Astrocyte of the hippocampus (primary cell): ENCODE measurements at regions not wholly inside any gene's neighbourhood (a gene's known extent, or its start where the extent isn't known, plus 50 kb on each side); places are given as distances from the start of the nearest gene placed in this dataset.

Experiments
- DNase-seq: peaks from one replicate; pipeline ENCODE4 v3.0.0; 2011; ENCODE audit warnings: low read depth, low spot score

DNA sequence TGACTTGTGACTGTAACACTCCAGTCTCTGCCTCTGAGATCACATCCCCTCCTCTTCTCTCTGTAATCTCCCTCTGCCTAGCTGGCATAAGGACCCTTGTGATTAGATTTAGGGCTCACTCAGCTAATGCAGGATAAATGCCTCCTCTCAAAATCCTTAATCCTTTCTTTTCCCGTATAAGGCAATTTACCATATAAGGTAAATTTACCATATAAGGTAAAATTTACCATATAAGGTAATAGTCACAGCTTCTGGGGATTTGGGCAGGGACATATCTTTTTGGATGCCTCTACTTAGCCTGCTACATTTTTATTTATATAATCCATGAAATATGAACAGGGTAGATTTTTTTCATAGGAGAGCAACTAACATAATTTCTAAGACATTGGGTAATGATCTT, 318.0 kb upstream of the PUM3 start:
- DNase-seq, result no peak

DNA sequence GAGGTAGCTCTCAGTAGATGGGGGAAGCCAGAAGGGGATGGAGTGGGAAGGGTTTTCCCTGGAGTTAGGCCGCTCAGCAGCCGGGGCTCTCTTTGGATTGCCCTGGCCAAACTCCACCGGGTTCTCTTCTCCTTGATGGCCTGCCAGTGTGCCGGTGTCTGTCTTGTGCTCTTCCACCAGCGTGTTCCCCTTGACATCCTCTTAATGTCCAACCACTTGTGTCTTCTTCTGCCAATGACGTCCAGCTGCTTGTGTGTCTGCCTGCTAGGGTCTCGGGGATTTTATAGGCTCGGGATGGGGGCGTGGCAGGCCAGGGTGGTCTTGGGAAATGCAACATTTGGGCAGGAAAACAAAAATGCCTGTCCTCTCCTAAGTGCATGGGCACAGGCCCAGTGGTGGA, 313.1 kb upstream of the PUM3 start:
- DNase-seq, result no peak

DNA sequence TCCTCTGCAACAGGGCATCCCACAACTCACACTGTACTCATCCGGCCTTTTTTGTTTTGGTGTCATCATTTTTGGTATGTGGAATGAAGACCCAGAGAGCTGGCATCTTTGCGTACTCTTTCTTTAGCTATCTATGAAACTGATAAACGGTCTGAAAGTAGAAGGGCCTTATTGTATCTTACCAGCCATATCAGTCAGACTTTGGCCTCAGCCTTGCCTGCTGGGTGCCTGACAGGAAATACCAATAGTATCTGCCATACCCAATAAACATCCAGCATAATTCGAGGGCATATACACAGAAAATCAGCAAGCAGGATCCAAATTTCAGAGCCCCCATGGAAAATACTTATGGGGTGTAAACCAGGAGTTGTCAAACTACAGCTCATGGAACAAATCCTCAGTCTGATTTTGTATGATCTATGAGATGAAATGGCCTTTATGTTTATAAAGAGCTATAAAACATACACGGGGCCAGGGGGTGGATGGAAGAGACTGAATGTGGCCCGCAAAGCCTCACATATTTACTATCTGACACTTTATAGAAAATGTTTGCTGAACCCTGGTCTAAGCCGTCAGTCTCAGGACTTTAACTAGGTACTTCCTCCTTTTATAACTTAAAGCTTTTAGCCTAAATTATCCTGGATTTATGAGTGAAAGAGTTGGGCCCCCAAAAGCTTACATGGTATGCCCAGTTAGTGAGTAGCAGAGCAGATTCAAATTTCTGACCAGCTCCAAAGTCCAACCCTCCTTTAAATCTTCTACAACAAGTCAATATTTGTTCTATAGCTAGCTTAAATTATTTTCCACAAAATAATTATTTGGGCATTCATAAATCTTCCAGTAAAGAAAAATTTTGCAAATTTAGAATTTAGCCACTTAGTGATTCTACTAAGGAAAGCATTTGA, 308.0 kb upstream of the PUM3 start:
- DNase-seq, result no peak

DNA sequence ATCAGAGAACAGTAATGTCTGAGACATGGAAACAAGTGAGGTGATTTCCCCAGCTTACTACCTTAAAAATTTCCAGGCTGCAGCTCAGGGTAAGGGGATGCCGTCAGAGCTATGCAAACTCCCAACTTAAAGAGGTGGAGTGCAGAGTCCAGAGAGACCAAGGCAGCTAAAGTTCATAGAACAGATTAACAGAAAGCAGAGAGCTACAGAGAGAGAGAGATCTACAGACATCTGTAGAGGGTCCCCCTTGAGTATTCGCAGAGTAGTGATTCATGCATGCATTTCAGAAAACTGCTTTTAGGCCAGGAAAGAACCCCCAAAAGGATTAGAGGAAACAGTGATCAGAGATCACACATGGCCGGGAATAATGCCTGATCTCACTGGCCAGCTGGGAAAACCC, 306.2 kb upstream of the PUM3 start:
- no peak for DNase-seq

DNA sequence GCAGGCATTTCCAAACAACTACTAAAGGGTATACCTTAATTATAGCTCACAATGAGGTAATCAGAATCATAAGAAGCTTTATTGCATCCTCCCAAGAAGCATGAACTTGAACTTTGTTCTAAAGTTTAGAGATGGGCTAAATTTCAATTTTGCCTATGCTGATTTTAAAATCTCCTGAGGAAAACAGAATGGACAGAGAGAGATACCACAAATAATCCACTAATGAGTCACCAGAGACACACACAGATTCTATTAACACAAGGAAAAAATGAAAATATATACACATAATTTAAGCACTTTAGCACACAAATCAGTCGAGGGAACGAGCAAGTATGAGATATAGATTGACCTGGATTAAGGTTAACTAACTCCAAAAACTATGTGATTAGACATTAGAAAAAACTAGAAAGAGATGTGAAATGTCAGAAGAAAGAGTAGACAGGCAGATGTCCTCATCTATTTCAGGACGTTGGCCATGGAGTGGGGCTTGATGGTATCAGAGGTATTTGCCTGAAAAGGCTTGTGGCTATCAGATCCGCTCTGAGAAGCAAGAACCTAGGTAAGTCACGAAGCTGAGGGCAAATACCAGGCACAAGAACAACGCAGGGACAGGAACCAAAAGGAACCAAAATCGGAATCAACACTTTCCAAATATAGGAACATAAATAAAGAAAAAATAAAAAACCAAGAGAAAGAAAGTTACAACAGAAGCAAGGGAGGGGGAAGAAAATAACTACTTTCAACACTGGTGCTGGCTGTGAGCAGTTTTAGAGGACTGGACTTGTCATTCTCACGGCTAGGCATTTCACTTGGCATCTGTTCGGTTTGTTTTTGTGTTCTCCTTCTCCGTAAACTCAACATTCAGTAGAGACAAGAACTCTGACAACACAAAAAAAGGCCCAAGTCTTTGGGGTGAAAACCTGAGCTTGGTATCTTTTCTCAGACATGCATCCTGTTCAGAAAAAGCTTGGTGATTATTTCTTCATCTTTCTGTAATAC, 294.6 kb upstream of the PUM3 start:
- no peak for DNase-seq

DNA sequence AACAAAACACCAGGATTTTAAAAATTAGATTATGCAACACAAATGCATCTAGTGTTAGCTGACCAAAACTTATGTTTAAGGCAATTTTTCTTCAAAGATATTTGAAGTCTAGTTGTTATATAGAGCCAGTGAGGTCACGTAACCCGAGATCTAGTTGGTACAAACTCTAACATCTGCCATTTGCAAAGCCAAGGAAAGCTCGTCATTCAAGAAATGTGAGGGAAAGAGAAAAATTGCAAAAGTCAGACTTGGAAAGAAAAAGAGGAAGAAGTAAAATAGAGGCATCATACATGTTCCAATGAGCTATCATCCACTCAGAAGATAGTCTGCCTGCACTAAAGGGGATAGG, 293.4 kb upstream of the PUM3 start:
- no peak for DNase-seq

DNA sequence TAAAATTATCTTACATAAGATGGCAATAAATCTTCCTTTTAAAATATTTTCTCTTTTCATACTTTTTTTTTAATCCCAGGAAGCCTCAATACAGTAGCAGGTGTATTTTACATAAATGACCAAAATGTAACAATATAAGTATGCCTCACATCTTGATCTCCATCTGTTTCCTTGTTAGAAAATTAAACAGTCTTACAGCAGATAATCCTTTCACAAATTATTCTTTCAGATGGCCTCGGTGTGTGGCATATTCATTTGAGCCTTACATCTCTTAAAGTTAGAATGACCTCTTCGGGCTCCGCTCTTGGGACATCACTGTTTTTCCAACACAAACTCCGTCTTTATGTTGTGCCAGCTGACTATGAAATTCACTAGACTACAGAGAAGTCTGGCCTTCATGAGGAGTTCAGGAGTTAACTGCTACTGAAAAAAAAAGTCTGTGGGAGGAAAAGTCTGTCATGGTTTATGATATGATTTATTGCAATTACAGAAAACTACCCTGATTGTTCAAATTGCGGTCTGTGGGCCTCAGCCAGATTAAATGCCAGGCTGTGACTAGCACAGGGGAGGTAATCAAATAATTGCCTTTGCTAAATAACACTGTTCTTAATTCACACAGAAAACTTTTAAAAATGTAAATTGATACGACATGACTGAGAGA, 292.9 kb upstream of the PUM3 start:
- DNase-seq, result no peak

DNA sequence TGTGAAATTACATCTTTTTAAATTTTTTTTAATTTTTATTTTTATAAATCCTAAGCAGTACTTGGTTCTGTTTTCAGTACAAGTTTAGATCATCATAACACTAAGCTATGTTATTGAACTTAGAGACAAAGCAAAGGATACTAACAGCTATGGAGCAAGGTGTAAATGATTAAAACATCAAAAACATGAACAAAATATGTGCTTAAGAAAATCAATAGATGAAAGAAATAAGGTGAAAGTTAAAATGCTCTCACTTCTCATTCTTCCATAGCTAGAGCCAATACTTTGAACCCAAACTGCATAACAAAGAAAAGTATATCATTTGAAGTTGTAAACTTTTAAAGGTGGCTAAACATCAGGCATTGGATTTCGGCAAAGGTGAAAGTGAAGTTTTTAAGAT, 292.3 kb upstream of the PUM3 start:
- DNase-seq, result no peak

DNA sequence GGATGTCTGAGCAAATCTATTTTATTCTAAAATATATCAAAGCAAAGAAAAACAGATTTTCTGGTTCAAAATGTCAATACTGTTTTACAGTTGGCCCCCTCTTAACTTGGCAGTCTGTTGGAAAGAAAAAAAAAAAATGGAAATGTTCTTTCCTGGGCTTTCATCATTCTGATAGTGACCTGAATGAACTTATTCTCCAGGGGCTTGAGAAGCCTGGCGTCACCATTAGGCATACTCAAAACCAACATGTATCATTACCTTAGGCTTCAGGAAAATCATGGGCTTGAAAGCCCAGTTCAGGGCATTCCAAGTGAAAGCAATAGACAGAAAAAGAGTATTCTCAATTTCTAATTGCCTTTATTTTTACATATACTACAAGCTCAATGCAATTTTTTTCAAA, 283.7 kb upstream of the PUM3 start:
- no peak for DNase-seq

DNA sequence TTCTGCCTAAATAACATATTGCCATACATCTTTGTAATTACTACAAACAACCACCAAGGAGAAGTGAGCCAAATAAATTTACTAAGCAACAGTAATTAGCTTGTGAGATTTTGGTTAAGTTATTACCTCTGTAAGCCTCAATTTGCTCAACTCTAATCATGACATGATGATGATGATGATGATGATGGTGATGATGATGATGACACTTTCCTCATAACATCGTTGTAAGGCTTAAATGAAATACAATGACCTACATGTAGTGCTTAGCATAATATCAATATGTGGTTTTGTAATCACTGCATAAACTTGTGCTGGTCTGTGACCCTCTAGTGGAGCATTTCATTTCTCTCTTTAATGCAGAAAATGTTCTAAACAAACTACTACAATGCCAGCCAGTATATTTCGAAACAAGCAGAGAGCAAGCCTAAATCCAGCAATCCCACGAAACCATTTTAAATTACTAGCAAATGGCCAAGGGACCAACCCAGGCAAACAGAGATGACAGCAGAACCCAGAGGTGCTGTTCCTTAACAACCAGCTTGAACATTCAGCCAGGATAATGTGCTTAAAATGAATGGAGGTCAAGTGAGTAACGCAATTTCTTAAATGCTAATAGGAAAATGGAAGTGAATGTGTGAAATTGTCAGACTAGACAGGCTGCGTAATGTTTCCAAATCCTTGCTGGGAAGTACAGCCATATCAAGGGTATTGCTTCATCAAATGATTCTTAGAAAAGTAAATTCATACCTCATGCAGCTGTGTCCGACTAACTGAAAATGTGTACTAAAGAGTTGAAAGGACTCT, 281.9 kb upstream of the PUM3 start:
- DNase-seq, result no peak

DNA sequence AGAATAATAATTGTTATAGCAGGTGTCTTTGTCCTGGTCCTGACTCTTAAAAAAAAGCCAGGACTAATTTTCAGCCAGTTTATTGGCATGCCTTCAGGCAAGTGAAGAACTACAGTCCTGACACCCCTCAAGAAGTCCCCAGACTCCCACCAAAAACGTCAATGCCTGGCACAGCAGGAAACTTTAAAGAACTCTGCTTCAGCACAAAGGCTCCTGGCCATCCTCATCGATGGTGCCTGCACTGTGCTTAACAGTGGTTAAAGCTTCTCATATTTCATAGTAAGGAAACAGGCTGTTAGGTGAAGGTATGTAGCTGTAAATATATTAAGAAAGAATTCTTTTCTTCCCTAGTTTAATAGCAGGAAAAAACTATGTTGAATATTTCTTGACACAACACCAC, 280.1 kb upstream of the PUM3 start:
- DNase-seq, result no peak

DNA sequence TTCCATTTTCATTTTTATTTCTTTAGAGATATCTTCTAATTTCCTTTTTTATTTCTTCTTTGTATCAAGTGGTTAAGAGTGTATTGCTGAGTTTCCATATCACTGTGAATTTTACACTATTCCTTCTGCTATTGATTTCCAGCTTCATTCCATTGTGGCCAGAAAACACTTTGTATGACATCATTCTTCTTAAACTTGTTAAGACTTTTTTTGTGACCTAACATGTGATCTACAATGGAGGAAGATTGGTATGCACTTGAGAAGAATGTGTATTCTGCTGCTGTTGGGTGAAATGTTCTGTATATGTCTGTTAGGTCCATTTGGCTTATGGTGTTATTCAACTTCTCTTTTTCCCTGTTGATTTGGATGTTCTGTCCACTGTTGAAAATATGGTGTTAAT, 274.2 kb upstream of the PUM3 start:
- no peak for DNase-seq

DNA sequence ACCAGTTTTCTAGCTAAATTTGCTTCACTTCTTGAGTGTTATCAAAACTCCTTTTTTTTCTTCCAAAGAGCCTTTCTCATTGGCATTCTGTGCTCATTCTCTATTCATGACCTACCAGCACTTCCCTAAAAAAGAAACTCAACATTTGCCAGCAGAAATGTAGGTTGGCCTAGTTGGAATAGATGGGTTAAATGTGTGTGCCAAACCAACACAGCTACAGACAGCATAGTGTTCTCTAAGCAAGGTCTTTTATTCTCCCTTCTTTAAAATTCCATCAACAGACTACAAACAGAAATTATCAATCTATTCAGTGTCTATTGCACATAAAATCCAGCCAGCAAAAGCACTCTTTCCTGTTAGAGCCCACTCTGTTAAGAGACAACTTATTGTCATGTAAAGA, 255.8 kb upstream of the PUM3 start:
- no peak for DNase-seq

DNA sequence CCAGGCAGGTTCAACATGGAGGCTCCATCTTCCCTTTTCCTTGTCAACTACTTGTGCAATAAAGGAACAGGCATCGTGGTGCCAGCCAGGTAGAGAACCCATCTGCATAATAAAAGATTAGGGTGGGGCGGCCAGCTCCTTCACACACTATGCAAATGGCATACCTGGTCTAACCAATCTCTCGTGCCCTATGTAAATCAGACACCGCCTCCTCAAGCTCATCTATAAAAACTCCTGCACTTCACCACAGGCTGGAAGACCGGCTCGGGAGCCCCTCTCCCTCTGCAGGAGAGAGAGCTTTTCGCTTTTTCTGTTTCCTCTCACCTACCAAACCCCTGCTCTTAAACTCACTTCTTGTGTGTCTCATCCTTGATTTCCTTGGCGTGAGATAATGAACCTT, 244.3 kb upstream of the PUM3 start:
- DNase-seq, result no peak

DNA sequence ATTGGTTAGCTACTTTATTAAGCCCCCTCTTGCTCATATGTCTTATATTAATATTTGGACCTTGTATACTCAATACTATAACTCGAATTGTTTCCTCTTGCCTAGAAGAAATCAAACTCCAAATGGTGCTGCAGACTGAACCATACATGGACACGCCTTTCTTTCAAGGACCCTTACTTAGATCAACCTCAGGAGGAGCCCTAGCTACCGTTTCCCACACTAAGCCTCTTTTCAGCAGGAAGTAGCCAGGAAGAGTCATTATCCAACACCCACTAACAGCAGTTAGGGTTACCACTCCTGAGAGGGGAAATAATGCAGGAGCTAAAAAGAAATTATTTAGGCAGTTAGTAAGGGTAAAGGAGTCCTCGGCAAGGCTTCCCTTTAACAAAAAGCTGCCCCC, 243.8 kb upstream of the PUM3 start:
- no peak for DNase-seq

DNA sequence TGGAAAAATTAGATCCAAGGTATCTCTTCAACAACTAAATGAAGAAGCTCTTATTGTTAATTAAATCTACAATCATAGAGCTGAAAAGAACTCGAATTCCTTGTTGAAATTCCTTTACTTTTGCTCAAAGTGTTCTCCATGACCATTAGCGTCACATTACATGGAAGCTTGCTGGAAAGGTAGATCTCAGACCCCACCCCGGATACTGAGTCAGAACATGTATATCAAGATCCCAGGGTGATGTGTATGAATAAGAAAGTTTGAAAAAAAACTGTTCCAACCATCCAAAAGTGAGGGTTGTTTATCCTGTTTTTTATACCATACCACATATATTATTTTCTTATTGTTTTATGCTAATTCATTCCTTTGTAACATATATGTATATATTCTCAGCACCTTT, 237.1 kb upstream of the PUM3 start:
- DNase-seq, result no peak

DNA sequence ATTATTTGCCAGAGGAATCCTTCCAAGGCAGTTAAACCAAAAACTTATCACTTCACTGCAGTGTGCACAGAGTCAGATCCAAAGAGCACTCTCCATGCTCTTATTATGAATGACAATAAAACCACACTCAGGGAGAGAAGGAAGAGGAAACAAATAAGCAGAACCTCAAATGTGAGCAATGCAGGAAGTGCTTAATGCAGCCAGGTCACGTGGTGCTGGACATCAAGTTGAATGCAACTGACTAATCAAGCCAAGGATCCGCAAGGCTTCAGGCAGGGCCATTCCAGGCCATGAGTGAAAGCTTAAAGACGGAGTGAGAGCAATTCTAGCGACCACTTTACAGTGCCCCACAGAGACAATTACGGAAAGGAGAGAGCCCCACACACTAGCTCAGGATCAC, 230.4 kb upstream of the PUM3 start:
- DNase-seq, result peak; percentile 11

DNA sequence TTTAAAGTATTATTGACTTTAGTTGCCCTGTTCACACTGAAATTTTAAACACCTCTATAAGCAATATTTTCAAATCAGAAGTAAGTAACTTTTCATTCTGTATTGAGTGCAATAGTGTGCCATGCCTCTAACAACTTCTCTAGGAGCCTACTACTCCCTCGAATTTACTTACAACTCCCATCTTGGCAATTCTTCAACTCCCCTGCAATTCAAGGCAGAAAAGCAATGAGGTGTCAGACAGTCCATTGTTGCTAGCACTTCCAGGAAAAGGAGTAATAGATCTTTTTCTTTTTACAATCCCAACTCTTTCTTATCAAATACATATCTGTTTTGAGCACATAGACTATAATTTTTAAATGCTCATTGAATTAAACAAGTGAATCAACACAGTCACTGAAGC, 222.7 kb upstream of the PUM3 start:
- peak; percentile 11 for DNase-seq

DNA sequence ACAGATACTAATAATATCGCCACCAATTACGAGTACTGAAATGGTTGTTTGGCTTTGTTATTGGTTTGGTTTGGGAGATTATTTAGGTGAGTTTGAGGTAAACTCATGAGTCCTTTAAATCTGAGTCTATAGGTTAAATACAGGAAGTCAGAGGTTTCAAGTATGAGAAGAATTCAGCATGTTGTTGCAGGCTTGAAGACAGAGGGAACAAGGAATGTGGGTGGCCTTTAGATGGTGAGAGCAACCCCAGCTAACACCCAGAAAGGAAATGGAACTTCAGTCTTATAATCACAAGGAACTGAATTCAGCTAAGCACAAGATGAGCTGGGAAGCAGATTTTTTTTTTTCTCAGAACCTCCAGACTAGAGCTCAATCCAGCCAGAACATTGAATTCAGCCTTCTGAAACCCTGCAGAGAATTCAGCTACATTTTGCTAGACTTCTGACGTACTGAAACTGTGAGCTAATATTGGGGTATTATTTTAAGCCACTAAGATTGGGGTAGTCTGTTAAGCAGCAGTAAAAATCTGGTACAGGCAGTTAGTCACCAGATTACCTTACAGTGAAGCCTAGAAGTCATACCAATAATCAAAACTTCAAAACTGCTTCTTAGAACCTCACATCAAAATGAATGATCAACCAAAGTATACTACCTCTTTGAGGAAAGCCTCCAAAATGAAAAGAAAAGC, 216.0 kb upstream of the PUM3 start:
- DNase-seq, result peak; percentile 8

DNA sequence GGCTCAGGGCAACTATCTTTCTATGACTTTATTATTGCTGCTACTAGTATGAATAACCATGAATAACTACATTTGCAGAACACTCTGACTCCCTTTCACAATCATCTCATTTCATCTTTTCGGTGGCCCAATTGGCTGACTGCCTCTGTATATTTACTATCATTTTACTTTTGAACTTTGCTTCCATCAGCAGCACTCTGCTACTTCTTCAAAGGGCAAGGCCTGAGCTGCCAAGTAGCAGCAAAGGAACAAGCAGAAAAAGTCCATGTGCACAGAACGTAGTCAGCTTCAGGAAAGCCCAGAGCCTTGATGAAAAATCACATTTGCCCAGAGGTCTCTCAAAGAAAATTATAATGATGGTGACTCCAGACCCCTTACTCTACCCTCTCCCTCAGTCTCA, 214.5 kb upstream of the PUM3 start:
- no peak for DNase-seq
